RKO (cell line): ENCODE measurements at regions not wholly inside any gene's neighbourhood (a gene's known extent, or its start where the extent isn't known, plus 50 kb on each side); places are given as distances from the start of the nearest gene placed in this dataset.

Experiments
- DNase-seq: peaks from one replicate; pipeline ENCODE4 v3.0.0-alpha.2; 2016; ENCODE audit warnings: low spot score

GRCh38 chr2:226383461-226383860 is 416.2 kb downstream of the IRS1 start:
- DNase-seq, result no peak

- no peak for DNase-seq
Observed at GRCh38 chr2:226380679-226381078, 418.9 kb downstream of the IRS1 start.

GRCh38 chr2:226378753-226379705 is 420.6 kb downstream of the IRS1 start:
- DNase-seq, result no peak

GRCh38 chr2:226376516-226377180 is 423.0 kb downstream of the IRS1 start:
- no peak for DNase-seq

GRCh38 chr2:226366920-226367319 is 432.7 kb downstream of the IRS1 start:
- no peak for DNase-seq

DNA sequence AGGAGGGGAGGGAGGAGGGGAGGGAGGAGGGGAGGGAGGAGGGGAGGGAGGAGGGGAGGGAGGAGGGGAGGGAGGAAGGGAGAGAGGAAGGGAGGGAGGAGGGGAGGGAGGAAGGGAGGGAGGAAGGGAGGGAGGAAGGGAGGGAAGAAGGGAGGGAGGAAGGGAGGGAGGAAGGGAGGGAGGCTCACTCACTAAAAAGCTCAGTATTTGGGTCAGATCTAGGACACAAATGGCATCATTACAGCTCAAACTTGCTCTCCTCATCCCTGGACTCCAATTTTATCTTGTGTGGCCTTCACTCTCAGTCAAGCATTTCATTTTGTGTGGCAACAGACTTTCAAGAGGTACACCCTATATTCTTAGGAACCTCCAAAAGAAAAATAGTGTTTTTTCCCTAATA is 435.4 kb downstream of the IRS1 start:
- no peak for DNase-seq

- no peak for DNase-seq
Observed at GRCh38 chr2:226362980-226363379, 436.6 kb downstream of the IRS1 start.

- no peak for DNase-seq
Observed at GRCh38 chr2:226360658-226361057, 439.0 kb downstream of the IRS1 start.

DNA sequence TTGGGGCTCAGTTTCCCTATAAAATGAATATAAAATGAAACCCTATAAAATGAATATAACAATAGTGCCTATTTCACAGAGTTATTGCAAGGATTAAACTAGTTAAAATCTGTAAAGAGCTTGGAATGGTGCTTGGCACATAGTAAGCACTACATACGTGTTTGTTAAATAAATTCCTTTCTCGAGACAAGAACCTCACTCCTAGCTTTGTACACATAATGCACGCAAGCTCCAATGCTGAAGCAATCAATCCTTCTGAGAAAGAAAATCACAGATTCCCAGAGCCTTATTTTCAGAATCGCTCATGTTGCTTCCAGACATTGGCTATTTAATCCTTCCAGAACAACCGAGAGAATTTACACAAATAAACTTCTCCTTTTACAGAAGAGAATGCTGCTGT is 440.9 kb downstream of the IRS1 start:
- DNase-seq, result no peak

- DNase-seq, result no peak
Observed at GRCh38 chr2:226357816-226358215, 441.8 kb downstream of the IRS1 start.

DNA sequence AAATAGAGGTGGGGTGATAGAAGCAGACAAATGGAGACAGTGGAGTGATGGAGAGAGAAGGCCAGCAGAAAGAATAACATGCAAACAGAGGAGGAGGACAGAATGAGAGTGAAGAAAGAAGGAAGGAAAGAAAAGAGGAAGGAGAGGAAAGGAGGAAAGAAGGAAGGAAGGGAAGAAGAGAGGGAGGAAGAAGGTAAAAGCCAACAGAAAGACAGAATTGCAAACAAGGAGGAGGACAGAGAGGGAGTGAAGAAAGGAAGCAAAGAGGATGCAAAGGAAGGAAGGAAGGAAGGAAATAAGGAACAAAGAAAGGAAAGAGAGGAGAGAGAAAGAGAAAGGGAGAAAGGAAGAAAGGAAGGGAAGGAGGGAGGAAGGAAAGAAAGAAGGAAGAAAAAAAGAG is 444.0 kb downstream of the IRS1 start:
- no peak for DNase-seq

GRCh38 chr2:226354434-226354833 is 445.2 kb downstream of the IRS1 start:
- no peak for DNase-seq

GRCh38 chr2:226352941-226353560 is 446.6 kb downstream of the IRS1 start:
- DNase-seq, result no peak

- no peak for DNase-seq
Observed at GRCh38 chr2:226351711-226352110, 447.9 kb downstream of the IRS1 start.

DNA sequence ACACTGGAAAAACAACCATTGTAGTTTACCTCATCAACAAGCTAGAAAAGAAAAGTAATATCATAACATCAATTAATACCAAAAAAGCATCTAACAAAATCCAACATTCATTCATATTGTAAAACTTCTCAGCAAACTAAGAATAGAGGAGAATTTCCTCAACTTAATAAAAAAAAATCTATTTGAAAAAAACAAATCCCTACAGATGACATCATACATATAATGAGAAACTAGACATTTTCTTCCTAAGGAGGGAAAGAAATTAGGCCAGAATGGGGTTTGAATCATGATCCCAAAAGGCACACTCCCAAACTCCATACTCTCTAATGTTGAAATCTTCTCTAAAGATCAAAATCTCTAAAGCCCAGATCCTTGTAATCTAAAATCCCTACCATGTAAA is 460.0 kb downstream of the IRS1 start:
- no peak for DNase-seq

- DNase-seq, result no peak
Observed at GRCh38 chr2:226338825-226339224, 460.8 kb downstream of the IRS1 start.

DNA sequence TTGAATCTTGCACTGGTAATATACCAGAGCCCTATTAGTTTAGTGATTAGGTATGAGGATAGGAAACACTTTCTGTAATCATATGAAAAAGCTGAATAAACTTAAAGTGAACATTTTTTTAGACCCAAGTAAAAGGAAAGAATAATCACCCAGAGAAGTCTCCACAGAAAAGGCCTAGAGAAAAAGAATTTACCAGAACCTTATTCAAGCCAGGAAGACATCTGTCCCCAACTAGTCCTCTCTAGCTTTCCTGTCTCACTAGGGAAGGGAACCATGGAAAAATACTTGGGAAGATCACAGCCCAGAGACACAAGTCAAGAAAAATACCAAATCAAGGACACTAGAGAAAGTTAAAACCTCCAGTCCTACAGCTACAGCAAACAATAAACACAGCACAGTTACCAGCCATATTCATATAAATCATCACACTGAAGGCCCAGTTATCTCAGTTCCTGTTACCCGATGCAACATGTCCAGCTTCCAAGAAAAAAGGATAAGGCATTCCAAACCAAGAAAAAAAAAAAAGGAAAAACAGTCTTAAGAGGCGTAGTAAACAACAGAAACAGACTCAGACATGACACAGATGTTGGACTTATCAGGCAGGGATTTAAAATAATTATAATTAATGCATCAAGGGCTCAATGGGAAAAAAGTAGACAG is 461.5 kb downstream of the IRS1 start:
- no peak for DNase-seq

- no peak for DNase-seq
Observed at GRCh38 chr2:226336283-226336682, 463.3 kb downstream of the IRS1 start.

DNA sequence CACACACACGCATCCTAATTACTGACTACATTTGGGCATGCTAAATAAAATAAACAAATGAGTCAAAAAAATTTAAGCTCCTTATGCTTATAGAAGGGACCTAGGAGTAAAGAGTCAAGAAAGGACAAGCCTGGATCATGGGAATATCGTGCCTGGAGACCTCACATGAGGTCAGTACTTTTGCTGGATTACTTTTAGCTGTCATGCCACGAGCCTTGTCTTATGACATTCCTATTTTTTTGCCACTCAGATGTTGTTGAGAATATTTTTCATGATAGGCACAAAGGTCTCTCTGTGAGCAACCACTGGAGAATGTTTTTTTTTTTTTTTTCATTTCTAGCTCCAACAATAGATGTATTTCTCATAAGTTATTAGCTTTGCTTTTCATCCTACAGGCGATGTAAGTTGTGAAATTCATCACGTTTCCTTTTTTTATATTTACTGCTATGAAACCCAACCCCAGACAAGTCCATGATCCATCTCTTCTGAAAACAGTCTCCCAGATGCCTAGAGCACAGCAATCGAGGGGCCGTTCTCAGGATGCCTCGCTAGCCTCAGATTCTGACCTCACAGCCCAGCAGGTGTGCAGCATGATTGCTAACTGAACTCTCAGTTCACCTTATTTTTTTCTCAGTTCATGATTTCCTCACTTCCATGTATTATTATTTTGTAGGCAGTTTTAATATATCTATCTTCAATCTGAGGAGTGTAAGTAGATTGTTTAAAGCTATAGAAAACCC is 464.5 kb downstream of the IRS1 start:
- no peak for DNase-seq

DNA sequence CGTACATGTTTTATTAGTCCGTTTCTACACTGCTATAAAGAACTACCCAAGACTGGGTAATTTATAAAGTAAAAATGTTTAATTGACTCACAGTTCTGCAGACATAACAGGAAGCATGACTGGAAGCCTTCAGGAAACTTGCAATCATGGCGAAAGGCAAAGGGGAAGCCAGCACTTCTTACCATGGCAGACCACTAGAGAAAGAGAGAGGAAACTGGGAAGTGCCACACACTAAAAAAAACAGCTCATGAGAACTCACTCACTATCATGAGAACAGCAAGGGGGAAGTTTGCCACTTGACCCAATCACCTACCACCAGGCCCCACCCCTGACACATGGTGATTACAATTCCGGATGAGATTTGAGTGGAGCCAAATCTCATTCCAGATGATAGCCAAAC is 466.2 kb downstream of the IRS1 start:
- no peak for DNase-seq

DNA sequence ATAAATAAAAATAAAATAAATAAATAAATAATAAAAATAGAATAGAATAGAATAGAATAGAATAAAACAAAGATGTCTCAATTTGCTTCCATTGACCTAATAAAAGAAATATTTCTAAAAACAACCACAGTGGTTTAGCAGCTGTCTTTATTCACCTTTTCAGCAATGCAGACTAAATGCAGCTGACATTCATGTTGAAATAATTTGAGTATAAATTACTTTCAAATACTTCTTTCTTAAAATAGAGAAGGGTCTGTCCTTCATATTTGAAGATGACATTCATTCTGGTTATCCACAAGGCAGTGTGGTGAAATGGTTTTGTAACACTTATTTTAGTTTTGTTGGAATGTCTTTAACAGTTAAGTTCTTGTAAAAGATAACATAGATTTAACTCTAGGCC is 469.4 kb downstream of the IRS1 start:
- no peak for DNase-seq

GRCh38 chr2:226329180-226329579 is 470.4 kb downstream of the IRS1 start:
- no peak for DNase-seq
